GM12878 (cell line): ENCODE measurements at regions not wholly inside any gene's neighbourhood (a gene's known extent, or its start where the extent isn't known, plus 50 kb on each side); places are given as distances from the start of the nearest gene placed in this dataset.

Experiments used
- CEBPB ChIP-seq, 2 experiments: fragments of 150-350 bp in 1 of 2; IDR thresholded peaks; 2 replicates each; pipeline ENCODE4 v1.6.1; 2012 to 2014; ENCODE audit warnings: low read depth in 2 of 2, low read length in 2 of 2, borderline replicate concordance in 1 of 2, inconsistent platforms in 1 of 2
- CREM ChIP-seq: IDR thresholded peaks from 2 replicates; pipeline ENCODE4 v1.6.1; 2014; ENCODE audit warnings: antibody characterized with exemption, low read depth
- EP300 ChIP-seq, 2 experiments: fragments of 150-350 bp in 1 of 2; IDR thresholded peaks; 2 replicates each; pipeline ENCODE4 v1.6.1; 2011 to 2012; ENCODE audit warnings: low read depth in 2 of 2, low read length in 2 of 2, borderline replicate concordance in 1 of 2, improper control_type of control experiment in 1 of 2, inconsistent platforms in 1 of 2; ENCODE audit not compliant: control insufficient read depth in 1 of 2
- ESRRA ChIP-seq: IDR thresholded peaks from 2 replicates; pipeline ENCODE4 v1.6.1; 2012; ENCODE audit warnings: mild to moderate bottlenecking, low read length, improper control_type of control experiment
- ETV6 ChIP-seq, 2 experiments: fragments of 450-650 bp in 1 of 2; IDR thresholded peaks in 1 of 2; conservative IDR thresholded peaks in 1 of 2; 2 replicates each; pipeline ENCODE4 v1.6.1; 2014; ENCODE audit warnings: antibody characterized with exemption in 1 of 2, borderline replicate concordance in 1 of 2, low read depth in 1 of 2, mild to moderate bottlenecking in 1 of 2, moderate library complexity in 1 of 2
- KAT2A ChIP-seq: conservative IDR thresholded peaks from 2 replicates; pipeline ENCODE4 v1.6.1; 2011; ENCODE audit warnings: low read depth, low read length; ENCODE audit not compliant: control insufficient read depth
- MEF2A ChIP-seq: IDR thresholded peaks from 2 replicates; pipeline ENCODE4 v1.6.1; 2011; ENCODE audit warnings: low read depth, mild to moderate bottlenecking, low read length, moderate library complexity; ENCODE audit not compliant: insufficient read depth
- MEF2B ChIP-seq: fragments of 450-650 bp; IDR thresholded peaks from 2 replicates; pipeline ENCODE4 v1.6.1; 2018; ENCODE audit warnings: mild to moderate bottlenecking, moderate library complexity; ENCODE audit not compliant: partially characterized antibody, poor library complexity, severe bottlenecking
- MYC ChIP-seq: IDR thresholded peaks from 2 replicates; pipeline ENCODE4 v1.6.1; 2011; ENCODE audit warnings: mild to moderate bottlenecking, low read length, moderate library complexity, inconsistent platforms; ENCODE audit not compliant: insufficient read depth, insufficient replicate concordance, insufficient read length, severe bottlenecking
- PAX5 ChIP-seq: IDR thresholded peaks from 2 replicates; pipeline ENCODE4 v1.6.1; 2011; ENCODE audit warnings: low read depth, low read length, borderline replicate concordance
- POLR2A ChIP-seq: IDR thresholded peaks from 2 replicates; pipeline ENCODE4 v1.6.1; 2011; ENCODE audit warnings: low read depth, mild to moderate bottlenecking, low read length
- PRDM15 ChIP-seq: fragments of 450-650 bp; formaldehyde crosslinking; IDR thresholded peaks from 2 replicates; pipeline ENCODE4 v1.4.0; 2020; ENCODE audit warnings: mild to moderate bottlenecking, moderate library complexity
- RAD21 ChIP-seq: IDR thresholded peaks from 2 replicates; pipeline ENCODE4 v1.6.1; 2011; ENCODE audit warnings: mild to moderate bottlenecking, low read depth, low read length, moderate library complexity; ENCODE audit not compliant: insufficient read depth
- RAD51 ChIP-seq: fragments of 450-650 bp; IDR thresholded peaks from 2 replicates; pipeline ENCODE4 v1.6.1; 2016; ENCODE audit warnings: moderate library complexity, mild to moderate bottlenecking, inconsistent platforms
- RFX5 ChIP-seq: IDR thresholded peaks from 2 replicates; pipeline ENCODE4 v1.6.1; 2011; ENCODE audit warnings: low read depth, low read length, improper control_type of control experiment
- SKIL ChIP-seq: fragments of 450-650 bp; IDR thresholded peaks from 2 replicates; pipeline ENCODE4 v1.6.1; 2017; ENCODE audit warnings: mild to moderate bottlenecking, low read depth, inconsistent platforms; ENCODE audit not compliant: poor library complexity, severe bottlenecking
- TAF1 ChIP-seq: IDR thresholded peaks from 2 replicates; pipeline ENCODE4 v1.6.1; 2011; ENCODE audit warnings: mild to moderate bottlenecking, low read depth, low read length, borderline replicate concordance
- ZNF207 ChIP-seq: fragments of 450-650 bp; IDR thresholded peaks from 2 replicates; pipeline ENCODE4 v1.6.1; 2014; ENCODE audit warnings: antibody characterized with exemption, mild to moderate bottlenecking, borderline replicate concordance
- ZNF24 ChIP-seq: fragments of 450-650 bp; IDR thresholded peaks from 2 replicates; pipeline ENCODE4 v1.6.1; 2017; ENCODE audit warnings: antibody characterized with exemption, mild to moderate bottlenecking
- TF ChIP-seq, protein P1 (sequence below), 3 experiments: IDR thresholded peaks in 2 of 3; conservative IDR thresholded peaks in 1 of 3; 2 replicates each; pipeline ENCODE4 v1.5.1; 2011; ENCODE audit warnings: low read depth in 3 of 3, low read length in 3 of 3, mild to moderate bottlenecking in 3 of 3, control low read depth in 2 of 3, moderate library complexity in 2 of 3, inconsistent platforms in 1 of 3, mixed read lengths in 1 of 3; ENCODE audit not compliant: control insufficient read depth in 2 of 3, insufficient read depth in 1 of 3; ENCODE audit errors: extremely low read depth in 1 of 3

DNA sequence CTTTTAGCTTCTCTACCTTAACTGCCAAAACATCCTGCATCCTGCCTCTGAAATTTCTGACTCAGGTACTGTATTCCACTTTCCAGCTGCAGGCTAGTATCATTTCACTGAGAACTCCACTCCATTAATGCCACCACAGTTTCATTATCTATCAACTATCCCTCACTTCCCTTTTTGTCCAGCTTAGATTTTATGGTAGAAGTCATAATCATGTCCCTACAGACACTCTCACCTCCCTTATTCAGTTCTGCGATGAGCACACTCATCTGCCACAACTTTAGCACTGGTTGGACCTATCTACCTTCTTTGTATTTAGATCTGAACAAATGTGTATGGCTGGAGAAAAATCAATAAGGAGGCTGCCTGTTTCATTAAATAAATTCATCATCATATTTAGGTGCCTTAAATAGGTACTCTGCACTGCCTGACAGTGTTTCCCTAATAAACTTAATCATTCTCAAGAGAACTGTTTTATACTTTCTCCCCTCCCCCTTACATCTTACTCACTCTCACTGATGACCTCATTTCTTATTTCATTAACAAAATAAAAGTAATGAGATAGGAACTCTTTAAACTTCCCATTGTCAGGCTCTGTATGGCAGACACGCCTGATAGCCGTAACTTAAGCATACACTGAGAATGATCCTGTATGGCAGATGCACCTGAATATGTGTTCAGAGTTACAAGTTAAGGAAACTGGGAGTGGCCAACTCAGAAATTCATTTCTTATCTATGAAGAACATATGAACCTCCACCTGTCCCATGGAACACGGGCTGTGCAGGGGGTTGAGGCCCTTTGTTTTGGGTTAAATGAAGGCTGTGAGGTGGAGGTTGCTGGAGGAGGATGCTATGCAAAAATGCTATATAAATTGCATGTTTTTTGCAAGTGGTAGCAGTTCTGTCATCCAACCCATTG lies 95.3 kb upstream of the MAN1A1 start (continued):
- TF ChIP-seq ZNF24 (peak; percentile 57; the same call in 1 of the 2 replicates), ZNF207 (no peak), RAD21 (no peak), POLR2A (no peak), CREM (peak; percentile 40; the same call in 1 of the 2 replicates), MYC (no peak), KAT2A (no peak), PAX5 (no peak), MEF2A (0 out of 2 replicates have a peak, but pooled peaks have one; percentile 12), PRDM15 (CRISPR knock-in tag) (no peak), EP300 (IDR thresholded peaks at IDR 0.05; ENCODE audit: borderline replicate concordance in 1 of 2, control insufficient read depth in 1 of 2, low read depth in 2 of 2, low read length in 2 of 2) (0 out of 4 replicates have a peak, but pooled peaks of 1 of the 2 experiments have one; percentile 39), MEF2B (no peak), RFX5 (no peak), TAF1 (no peak), CEBPB (IDR thresholded peaks at IDR 0.05; ENCODE audit: borderline replicate concordance in 1 of 2, low read depth in 2 of 2, low read length in 2 of 2) (0 out of 4 replicates have a peak, but pooled peaks of 1 of the 2 experiments have one; percentile 28), SKIL (no peak), ESRRA (no peak), ETV6 (conservative IDR thresholded peaks at IDR 0.05 in 1 of 2, IDR thresholded peaks at IDR 0.05 in 1 of 2; ENCODE audit: borderline replicate concordance in 1 of 2, low read depth in 1 of 2) (peak in 1 of 2 experiments; percentile 62; a peak in 1 of 4 replicates), RAD51 (no peak)
- TF ChIP-seq, protein P1, sequence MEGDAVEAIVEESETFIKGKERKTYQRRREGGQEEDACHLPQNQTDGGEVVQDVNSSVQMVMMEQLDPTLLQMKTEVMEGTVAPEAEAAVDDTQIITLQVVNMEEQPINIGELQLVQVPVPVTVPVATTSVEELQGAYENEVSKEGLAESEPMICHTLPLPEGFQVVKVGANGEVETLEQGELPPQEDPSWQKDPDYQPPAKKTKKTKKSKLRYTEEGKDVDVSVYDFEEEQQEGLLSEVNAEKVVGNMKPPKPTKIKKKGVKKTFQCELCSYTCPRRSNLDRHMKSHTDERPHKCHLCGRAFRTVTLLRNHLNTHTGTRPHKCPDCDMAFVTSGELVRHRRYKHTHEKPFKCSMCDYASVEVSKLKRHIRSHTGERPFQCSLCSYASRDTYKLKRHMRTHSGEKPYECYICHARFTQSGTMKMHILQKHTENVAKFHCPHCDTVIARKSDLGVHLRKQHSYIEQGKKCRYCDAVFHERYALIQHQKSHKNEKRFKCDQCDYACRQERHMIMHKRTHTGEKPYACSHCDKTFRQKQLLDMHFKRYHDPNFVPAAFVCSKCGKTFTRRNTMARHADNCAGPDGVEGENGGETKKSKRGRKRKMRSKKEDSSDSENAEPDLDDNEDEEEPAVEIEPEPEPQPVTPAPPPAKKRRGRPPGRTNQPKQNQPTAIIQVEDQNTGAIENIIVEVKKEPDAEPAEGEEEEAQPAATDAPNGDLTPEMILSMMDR (IDR thresholded peaks at IDR 0.05 in 2 of 3, conservative IDR thresholded peaks at IDR 0.05 in 1 of 3; ENCODE audit: control insufficient read depth in 2 of 3, extremely low read depth in 1 of 3, insufficient read depth in 1 of 3, low read depth in 3 of 3, low read length in 3 of 3) = no peak
